HG03575 (cell line): ENCODE measurements at regions not wholly inside any gene's neighbourhood (a gene's known extent, or its start where the extent isn't known, plus 50 kb on each side); places are given as distances from the start of the nearest gene placed in this dataset.

Experiments used
- ATAC-seq: cut with Tn5 transposase; IDR thresholded peaks from one replicate; pipeline ENCODE4 v1.9.1; 2021; ENCODE audit not compliant: unreplicated experiment, insufficient number of reproducible peaks, low FRiP score; ENCODE audit errors: extremely low read depth

DNA sequence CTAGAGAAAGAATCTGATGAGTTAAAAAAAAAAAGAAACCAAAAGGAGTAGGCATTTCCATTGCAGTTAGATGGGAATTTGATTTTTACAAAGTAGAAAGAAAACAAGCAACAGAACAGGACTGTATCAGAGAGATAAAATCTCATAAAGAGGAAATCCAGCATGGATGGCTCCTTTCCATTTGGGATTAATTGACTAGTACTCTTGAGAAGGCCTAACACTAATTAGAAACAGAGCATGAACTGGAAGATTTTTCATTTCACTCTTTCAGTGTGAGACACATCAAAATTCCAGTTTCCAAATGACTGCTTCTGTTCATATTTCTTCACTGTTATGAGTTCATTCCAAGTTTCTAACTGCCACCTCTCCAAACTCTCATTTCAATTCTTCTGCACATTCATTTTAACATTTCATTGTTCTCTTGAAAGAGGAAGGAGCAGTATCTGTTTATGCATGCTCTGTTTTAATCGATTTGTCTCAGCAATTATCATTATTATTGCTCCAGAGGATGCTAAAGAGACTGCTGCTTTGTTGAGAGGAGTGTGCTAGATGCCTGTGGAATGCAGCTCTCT lies 108.8 kb upstream of the PIEZO2 start:
- ATAC-seq: no peak

DNA sequence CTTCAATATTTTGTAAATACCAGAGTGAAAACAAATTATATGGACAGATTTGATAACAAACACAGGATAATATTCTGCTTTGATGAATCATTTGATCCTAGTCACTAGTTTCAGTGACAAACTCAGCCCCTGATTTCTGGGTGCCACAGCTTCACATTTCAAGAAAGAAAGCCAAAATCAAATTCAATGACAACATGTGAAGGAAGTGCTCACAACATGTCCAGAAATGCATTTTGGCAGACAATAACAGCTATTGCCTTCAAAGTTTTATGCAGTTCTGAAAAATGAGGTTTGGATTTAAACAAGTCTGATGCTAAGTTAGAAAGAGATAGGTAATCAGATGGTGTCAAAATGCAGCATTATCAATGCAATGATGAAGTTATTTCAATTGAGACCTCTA lies 106.9 kb upstream of the PIEZO2 start:
- ATAC-seq: no peak

DNA sequence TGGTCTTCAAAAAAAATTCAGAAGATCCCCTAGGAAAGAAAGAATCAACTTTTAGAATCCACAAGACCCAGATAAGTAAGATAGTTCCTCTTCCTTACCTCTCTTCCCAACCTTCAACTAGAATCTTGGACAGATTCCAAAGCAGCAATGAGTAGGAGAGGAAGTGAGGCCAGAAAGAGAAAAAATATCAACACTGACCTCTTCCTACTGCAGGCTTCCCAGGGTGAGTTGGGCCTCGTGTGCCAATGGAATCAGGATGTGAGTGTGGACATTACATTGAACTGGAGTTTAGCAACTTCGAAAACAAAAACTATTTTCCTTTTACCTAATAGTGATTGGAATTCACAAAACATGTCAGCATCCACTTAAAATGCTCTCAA lies 102.5 kb upstream of the PIEZO2 start:
- ATAC-seq: no peak

DNA sequence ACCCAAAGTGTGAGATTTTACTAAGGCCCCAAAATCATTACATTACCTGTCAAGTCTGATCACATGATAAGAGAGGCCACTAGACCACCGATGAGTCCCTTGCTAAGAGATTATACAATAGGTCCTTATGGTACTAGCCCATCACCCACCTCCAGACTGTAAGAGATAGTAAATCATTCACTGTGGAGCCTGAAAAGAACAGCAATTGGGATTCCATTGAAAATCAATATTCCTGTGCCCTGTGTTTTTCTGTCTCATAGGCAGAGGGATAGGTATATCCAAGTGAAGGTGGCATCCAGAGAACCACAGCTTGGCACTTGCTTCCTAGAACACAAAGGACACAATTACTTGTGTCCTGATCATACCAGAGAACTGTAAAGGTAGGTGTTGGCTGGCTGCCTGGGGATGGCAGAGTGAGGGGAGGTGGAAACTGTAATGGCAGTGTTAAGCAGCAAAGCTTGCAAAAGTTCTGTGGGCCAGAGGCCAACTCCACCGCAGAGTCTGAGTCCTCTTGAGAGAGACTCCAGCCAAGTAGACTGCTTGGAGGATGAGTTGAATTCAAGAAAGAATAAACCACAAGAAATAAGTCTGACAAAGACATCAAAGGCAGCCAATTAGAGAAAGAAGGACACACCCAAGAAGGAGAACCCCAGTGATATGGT lies 102.0 kb upstream of the PIEZO2 start:
- no peak for ATAC-seq

DNA sequence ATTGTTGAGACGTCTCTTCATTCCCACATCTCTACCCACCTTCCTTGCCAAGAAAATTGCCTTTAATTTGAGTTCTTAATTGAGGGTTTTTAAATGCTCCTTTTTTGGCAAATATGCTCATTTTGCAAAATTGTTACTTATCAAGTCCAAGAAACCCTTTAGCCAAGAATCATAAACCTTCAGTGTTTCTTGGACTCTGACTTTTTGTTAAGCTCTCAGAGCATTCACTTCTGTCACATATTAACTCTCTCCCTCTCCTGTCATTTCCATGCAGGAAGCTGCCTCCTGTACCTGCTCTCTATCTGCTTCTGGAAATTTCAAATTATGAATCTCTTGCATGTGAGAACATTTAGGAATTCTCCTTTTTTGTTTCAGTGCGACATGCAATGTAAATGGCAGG lies 100.0 kb upstream of the PIEZO2 start:
- no peak for ATAC-seq

DNA sequence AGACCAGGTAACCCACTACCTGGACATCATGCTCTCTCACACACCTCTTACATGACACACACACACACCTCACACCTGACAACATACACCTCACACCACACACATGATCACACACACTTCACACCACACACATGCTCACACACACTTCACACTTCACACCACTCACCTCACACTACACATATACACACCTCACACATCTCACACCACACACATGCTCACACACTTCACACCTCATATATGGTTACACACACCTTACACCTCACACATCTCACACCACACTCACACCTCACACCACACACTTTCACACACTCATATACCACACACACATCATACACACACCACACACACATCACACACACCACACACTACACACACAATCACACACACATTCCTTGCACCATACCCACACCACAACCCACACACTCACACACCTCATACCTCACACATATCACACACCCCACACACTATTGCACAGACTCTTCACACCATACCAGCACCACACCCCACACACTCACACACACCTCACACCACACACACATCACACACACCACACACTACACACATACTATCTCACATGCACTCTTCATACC lies 98.1 kb upstream of the PIEZO2 start:
- no peak for ATAC-seq

DNA sequence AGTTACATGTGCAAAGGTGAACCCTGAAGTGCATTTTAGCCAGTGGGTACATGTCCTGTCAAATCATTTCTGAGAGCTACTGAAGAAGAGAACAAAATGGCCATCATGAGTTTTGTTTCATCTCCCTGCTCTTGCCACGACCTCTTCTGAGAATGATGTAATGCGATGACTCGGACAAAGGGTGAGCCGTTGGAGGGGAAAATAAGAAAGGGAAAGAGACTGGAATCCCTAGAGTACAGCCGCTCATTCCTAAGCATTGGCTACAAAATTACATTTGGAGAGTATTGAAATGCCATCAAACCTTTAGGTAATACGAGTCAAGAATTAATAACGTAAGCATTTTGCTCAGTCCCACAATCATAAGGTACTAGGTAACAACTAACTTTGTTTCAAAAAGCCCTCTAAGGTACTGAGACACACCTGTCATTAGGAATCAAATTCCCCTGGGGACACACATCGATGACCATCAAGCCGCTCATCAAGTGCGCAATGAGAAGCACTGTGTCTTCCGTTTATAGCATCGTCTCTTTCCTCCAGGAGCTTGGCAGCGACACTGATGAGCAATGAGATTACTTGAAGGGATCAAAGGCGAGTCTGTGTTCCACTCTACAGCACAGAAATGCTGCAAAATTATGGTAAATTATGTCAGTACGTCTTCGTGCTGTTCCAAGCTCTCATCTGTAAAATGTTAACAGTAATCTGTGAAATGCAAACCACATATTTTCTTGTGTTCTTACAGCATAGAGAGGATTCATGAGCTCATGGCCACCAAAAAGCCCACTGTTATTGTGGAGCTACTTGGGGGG lies 97.3 kb upstream of the PIEZO2 start:
- ATAC-seq: no peak

DNA sequence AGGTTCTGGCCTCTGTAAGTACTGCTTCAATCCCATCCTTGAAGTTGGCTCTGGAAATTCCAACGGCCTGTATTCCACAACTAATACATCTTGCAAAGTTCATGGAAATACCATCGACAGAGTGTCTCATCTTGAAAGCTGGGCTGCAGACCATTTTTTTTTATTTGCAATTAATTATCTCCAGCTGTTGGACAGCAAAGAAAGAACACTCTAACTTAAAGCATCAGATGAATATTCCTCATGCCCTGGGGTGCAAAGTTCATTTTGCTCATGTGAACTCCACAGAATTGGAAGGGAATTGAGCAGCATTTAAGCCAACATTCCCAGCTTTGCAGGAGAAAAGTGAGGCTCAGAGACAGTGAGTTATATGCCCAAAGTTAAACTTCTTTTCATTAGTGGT lies 96.5 kb upstream of the PIEZO2 start:
- no peak for ATAC-seq

DNA sequence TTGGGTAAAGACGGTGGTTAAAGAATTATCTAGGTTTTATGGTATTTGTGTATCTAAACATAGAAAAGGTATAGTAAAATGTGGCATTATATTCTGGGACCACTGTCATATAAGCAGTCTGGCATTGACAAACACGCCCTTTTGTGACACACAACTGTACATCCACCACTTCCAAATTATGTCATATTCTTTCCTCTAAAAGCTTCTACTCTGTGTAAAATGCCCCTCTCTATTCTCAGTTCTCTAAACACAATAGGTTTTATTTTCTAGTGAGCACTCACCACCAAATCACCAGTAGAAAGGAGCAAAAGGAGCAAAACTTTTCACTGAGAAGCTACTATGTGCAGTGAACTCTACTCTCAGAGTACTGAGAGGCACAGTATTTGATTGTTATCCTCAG lies 88.1 kb upstream of the PIEZO2 start:
- no peak for ATAC-seq

DNA sequence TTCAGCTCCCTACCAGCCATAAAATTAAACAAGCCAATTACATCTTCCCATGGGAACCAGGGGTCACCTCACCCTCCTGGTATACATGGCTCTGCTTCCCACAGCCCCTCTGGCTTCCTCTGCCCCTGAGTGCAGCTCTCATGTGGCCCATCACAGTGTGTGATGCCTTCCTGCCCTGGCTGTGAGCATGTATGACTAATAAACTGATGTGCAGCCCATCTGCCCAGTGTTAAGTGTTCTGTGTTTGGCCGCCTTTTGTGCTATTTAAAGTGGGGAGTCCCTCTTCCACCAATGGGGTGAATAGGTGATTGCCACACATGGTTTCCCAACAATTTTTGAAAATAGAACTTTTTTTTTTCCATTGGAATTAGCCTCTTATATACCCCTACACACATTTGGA lies 87.7 kb upstream of the PIEZO2 start:
- no peak for ATAC-seq

DNA sequence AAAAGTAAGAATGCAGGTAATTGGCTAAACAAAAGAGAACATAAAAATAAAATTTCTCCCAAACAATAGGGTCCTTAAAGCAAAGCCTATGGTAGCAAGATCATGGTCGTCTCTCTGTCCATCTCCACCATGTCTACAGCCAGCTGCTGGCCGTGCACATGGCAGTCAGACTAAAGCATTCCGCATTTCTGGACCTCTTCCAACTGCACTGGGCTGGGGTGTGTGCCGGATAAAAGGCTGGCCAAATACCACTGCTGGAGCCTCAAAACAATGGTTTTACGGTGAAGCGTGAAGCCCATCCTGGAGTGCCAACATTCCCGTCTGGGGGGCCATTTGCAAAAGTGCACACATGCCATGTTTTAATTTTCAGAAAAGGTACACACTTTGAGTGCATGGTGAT lies 74.8 kb upstream of the PIEZO2 start:
- ATAC-seq: no peak

DNA sequence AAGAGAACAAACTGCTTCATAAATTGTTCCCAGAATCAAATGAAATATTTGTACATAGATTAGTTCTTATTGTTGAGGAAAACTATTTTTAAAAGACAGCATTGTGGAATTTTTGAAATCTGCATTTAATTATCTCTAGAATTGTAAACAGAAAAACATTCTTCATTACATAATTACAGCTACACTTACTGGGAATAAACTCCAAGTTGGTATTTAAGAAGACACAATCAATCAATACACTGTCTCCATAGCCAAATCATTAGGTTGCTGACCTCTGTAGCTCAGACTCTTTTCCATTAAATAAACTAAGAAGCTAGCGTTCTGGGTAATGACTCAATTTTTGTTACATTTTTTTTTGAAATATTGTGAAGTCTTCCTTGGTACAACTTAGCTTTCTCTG lies 70.2 kb upstream of the PIEZO2 start:
- no peak for ATAC-seq

DNA sequence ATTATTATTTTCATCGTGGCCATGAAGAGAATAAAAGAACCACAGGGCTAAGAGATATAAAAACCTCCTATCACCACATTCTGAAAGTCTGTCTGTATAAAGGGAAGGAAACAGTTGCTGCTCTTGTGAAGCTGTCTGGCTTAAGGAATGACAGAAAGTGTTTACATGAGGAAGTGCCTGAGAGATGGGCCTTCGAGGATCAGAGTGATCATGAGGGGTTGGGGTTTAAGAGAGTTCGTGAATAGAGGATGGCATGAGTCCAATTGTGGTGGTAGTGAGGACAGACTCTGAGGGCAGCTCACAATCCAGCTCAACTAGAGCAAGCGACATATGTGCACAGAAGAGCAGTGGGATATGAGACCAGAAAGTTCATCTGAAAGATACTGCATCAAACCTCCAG lies 65.8 kb upstream of the PIEZO2 start:
- ATAC-seq: no peak

DNA sequence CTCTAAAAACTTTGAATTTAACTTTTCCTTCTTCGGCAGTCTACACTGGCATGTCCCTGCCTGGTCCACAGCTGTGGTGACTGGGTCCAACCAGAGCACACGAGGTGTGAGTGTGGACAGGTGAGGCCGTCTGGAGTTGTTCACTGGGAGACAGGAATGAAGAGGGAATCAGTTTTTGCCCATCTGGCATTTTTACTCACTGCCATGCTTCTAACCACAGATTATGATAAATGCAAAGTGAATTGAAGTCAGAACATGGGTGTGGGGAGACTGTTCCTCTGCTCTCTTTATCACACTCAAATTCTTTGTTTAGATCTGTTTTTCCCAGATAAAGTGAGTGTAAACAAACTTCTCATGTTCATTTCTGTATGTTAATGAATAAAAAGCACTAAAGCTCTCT lies 54.7 kb upstream of the PIEZO2 start:
- ATAC-seq: no peak

DNA sequence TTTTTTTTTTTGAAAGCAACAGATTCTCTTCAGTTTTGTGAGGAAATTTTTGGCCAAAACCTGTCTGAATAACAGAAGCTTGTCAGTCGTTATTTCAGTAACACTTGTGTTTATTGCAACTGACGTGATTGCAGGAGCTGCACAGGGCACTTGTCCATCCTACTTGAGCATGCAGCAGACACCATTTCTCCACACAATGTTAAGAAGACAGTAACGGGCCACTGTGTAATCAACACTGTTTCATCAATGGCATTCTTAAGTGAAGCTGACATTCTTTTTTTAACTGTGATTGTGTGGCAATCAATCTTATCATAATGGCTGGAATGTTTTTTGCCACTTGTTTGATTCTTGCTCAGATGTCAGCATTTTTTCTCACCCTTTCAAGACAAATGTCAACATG lies 50.1 kb upstream of the PIEZO2 start:
- ATAC-seq: no peak
